GM12892 (cell line): ENCODE measurements at regions not wholly inside any gene's neighbourhood (a gene's known extent, or its start where the extent isn't known, plus 50 kb on each side); places are given as distances from the start of the nearest gene placed in this dataset.

ENCODE experiments used
- POLR2A ChIP-seq: IDR thresholded peaks from 2 replicates; pipeline ENCODE4 v1.6.1; 2011; ENCODE audit warnings: low read depth, low read length, control low read depth
- POLR2AphosphoS5 ChIP-seq: IDR thresholded peaks from 2 replicates; pipeline ENCODE4 v1.6.1; 2011; ENCODE audit warnings: low read depth, low read length, control low read depth

DNA sequence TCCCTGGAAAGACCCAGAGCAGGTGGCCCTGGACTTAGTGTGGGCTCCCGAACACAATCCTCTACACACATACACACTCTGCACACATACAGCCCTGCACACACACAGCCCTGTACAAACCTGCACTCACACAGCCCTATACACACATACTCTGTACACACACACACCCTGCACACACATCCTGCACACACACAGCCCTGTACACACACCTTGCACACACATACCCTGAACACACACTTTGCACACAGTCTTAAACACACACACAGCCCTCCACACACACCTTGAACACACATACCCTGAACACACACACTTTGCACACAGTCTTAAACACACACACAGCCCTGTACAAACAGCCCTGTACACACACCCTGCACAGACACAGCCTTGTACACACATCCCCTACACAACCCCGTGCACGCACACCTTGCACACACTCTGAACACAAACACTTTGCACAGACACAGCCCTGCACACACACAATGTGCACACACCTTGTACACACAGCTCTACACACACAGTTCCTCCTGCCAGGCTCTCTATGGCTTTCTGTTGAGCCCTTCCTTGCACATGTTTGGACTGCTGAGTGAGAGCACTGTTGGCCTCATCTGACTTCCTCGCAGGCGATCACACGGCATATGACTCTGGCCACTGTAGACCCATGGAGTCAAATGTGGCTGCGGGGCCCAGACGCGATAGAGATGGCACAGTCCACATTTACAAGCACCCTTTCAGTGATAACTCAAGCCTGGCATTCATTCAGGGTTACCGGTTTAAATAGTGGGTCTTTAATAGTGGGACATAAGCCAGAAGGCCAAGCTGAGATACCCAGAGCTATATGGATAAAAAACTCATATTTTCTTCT, 245.7 kb upstream of the IRX1 start:
- TF ChIP-seq POLR2AphosphoS5: no peak
- TF ChIP-seq POLR2A: no peak
